RPMI7951 (cell line): ENCODE measurements at regions not wholly inside any gene's neighbourhood (a gene's known extent, or its start where the extent isn't known, plus 50 kb on each side); places are given as distances from the start of the nearest gene placed in this dataset.

Source experiments
- DNase-seq: peaks from one replicate; pipeline ENCODE4 v3.0.0-alpha.2; 2012; ENCODE audit warnings: low read depth

GRCh38 chr1:81097860-81098259, 702.9 kb upstream of the ADGRL2 start:
- DNase-seq = no peak

GRCh38 chr1:81073580-81073979, 727.2 kb upstream of the ADGRL2 start:
- no peak for DNase-seq

GRCh38 chr1:81071969-81072753, 728.6 kb upstream of the ADGRL2 start:
- no peak for DNase-seq

GRCh38 chr1:81071072-81071858, 729.5 kb upstream of the ADGRL2 start:
- no peak for DNase-seq

- no peak for DNase-seq
These were observed 730.9 kb upstream of the ADGRL2 start for GRCh38 chr1:81069856-81070255.

- DNase-seq = no peak
These were observed 732.0 kb upstream of the ADGRL2 start for GRCh38 chr1:81068726-81069125.

GRCh38 chr1:81053826-81054225, 746.9 kb upstream of the ADGRL2 start:
- DNase-seq = no peak

- DNase-seq = no peak
These were observed 748.6 kb upstream of the ADGRL2 start for GRCh38 chr1:81052162-81052561.

- DNase-seq = no peak
These were observed 750.3 kb upstream of the ADGRL2 start for GRCh38 chr1:81050390-81050789.

GRCh38 chr1:81044708-81045107, 756.0 kb upstream of the ADGRL2 start:
- DNase-seq = no peak

GRCh38 chr1:81042225-81042624, 758.5 kb upstream of the ADGRL2 start:
- DNase-seq = no peak

GRCh38 chr1:81034291-81034690, 766.4 kb upstream of the ADGRL2 start:
- DNase-seq = no peak

GRCh38 chr1:81032973-81033425, 767.7 kb upstream of the ADGRL2 start:
- no peak for DNase-seq

- DNase-seq = no peak
These were observed 768.4 kb upstream of the ADGRL2 start for GRCh38 chr1:81032374-81032773.

- DNase-seq = no peak
These were observed 770.3 kb upstream of the ADGRL2 start for GRCh38 chr1:81030441-81030840.

- no peak for DNase-seq
These were observed 771.5 kb upstream of the ADGRL2 start for GRCh38 chr1:81029266-81029665.

GRCh38 chr1:81023187-81023724, 777.5 kb upstream of the ADGRL2 start:
- no peak for DNase-seq

GRCh38 chr1:81021134-81021533, 779.6 kb upstream of the ADGRL2 start:
- DNase-seq = no peak

GRCh38 chr1:81020506-81020905, 780.2 kb upstream of the ADGRL2 start:
- DNase-seq = no peak

- no peak for DNase-seq
These were observed 790.6 kb upstream of the ADGRL2 start for GRCh38 chr1:81010126-81010525.

- no peak for DNase-seq
These were observed 792.4 kb upstream of the ADGRL2 start for GRCh38 chr1:81008293-81008692.

- DNase-seq = no peak
These were observed 793.7 kb upstream of the ADGRL2 start for GRCh38 chr1:81007024-81007423.

- DNase-seq = no peak
These were observed 794.2 kb upstream of the ADGRL2 start for GRCh38 chr1:81006502-81006901.
